HL-60 (cell line): ENCODE measurements at regions not wholly inside any gene's neighbourhood (a gene's known extent, or its start where the extent isn't known, plus 50 kb on each side); places are given as distances from the start of the nearest gene placed in this dataset.

ENCODE experiments used
- DNase-seq, 2 experiments: peaks; one replicate each; pipeline ENCODE4 v3.0.0-alpha.2; 2010 to 2020; ENCODE audit warnings: low read depth in 1 of 2, low spot score in 1 of 2
- H3K27ac ChIP-seq: fragments of 250-450 bp; sonication (Bioruptor Pico); replicated peaks from 2 replicates; pipeline ENCODE4 v1.5.1; 2020; ENCODE audit warnings: mild to moderate bottlenecking, moderate library complexity
- H3K27me3 ChIP-seq: fragments of 250-450 bp; sonication (Bioruptor Pico); 2 replicates; pipeline ENCODE4 v1.5.1; 2021; ENCODE audit warnings: mild to moderate bottlenecking, moderate library complexity; ENCODE audit not compliant: insufficient read depth, poor library complexity, severe bottlenecking
- H3K4me3 ChIP-seq: replicated peaks from 2 replicates; pipeline ENCODE4 v1.5.1; 2011; ENCODE audit warnings: mild to moderate bottlenecking, control low read depth, low read length; ENCODE audit not compliant: insufficient read depth
- GABPA ChIP-seq: IDR thresholded peaks from 2 replicates; pipeline ENCODE4 v1.6.1; 2012; ENCODE audit warnings: low read depth
- POLR2AphosphoS5 ChIP-seq: IDR thresholded peaks from 2 replicates; pipeline ENCODE4 v1.6.1; 2012; ENCODE audit warnings: low read depth
- SPI1 ChIP-seq: IDR thresholded peaks from 2 replicates; pipeline ENCODE4 v1.6.1; 2012; ENCODE audit warnings: low read depth, mild to moderate bottlenecking, borderline replicate concordance
- TF ChIP-seq, protein P1 (sequence below): IDR thresholded peaks from one replicate; pipeline ENCODE4 v1.5.1; 2011; ENCODE audit warnings: low read length, control low read depth, inconsistent platforms; ENCODE audit not compliant: insufficient read depth
- TF ChIP-seq, protein P2 (sequence below): IDR thresholded peaks from 2 replicates; pipeline ENCODE4 v1.6.1; 2012; ENCODE audit warnings: low read depth; ENCODE audit not compliant: insufficient replicate concordance

DNA sequence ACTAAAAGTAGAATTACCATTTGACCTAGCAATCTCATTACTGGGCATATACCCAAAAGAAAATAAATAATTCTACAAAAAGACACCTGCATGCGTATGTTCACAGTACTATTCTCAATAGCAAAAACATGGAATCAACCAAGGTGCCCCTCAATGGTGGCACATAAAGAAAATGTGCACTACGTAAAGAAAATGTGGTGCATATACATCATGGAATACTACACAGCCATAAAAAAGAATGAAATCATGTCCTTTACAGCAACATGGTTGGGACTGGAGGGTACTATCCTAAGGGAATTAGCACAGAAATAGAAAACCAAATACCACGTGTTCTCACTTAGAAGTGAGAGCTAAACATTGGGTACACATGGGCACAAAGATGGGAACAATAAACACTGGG, 250.7 kb upstream of the TNP1 start:
- Histone ChIP-seq H3K27ac (no peak overlapping the region), H3K27me3 (no peaks in the 10 kb centered on the region), H3K4me3 (no peak overlapping the region)
- no peak for DNase-seq
- TF ChIP-seq SPI1 (no peak), POLR2AphosphoS5 (no peak), GABPA (no peak)
- TF ChIP-seq, protein P1, sequence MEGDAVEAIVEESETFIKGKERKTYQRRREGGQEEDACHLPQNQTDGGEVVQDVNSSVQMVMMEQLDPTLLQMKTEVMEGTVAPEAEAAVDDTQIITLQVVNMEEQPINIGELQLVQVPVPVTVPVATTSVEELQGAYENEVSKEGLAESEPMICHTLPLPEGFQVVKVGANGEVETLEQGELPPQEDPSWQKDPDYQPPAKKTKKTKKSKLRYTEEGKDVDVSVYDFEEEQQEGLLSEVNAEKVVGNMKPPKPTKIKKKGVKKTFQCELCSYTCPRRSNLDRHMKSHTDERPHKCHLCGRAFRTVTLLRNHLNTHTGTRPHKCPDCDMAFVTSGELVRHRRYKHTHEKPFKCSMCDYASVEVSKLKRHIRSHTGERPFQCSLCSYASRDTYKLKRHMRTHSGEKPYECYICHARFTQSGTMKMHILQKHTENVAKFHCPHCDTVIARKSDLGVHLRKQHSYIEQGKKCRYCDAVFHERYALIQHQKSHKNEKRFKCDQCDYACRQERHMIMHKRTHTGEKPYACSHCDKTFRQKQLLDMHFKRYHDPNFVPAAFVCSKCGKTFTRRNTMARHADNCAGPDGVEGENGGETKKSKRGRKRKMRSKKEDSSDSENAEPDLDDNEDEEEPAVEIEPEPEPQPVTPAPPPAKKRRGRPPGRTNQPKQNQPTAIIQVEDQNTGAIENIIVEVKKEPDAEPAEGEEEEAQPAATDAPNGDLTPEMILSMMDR, result no peak
- TF ChIP-seq, protein P2, sequence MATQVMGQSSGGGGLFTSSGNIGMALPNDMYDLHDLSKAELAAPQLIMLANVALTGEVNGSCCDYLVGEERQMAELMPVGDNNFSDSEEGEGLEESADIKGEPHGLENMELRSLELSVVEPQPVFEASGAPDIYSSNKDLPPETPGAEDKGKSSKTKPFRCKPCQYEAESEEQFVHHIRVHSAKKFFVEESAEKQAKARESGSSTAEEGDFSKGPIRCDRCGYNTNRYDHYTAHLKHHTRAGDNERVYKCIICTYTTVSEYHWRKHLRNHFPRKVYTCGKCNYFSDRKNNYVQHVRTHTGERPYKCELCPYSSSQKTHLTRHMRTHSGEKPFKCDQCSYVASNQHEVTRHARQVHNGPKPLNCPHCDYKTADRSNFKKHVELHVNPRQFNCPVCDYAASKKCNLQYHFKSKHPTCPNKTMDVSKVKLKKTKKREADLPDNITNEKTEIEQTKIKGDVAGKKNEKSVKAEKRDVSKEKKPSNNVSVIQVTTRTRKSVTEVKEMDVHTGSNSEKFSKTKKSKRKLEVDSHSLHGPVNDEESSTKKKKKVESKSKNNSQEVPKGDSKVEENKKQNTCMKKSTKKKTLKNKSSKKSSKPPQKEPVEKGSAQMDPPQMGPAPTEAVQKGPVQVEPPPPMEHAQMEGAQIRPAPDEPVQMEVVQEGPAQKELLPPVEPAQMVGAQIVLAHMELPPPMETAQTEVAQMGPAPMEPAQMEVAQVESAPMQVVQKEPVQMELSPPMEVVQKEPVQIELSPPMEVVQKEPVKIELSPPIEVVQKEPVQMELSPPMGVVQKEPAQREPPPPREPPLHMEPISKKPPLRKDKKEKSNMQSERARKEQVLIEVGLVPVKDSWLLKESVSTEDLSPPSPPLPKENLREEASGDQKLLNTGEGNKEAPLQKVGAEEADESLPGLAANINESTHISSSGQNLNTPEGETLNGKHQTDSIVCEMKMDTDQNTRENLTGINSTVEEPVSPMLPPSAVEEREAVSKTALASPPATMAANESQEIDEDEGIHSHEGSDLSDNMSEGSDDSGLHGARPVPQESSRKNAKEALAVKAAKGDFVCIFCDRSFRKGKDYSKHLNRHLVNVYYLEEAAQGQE, result no peak

DNA sequence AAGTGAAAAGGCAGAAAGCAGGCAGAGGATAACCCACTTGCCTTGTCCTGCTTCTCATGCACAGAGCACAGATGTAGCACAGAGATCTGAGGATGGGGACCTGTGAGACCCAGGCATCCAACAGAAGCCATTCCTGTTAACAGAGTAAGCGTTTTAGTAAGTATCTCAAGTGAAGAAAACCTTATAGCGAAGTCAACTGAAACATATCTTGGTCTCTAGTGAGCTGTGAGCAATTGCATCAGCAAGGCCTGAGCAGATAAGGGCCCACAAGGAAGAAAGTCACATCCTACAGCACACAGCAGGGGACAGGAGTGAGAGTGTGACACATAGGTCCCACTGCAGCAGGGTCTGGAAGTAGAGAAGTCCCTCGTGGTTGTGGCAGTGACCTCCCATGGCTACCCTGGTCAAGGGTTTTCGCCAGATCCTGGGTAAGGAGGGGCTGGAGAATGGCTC, 248.7 kb upstream of the TNP1 start:
- Histone ChIP-seq H3K27me3 (no peaks in the 10 kb centered on the region), H3K27ac (no peak overlapping the region), H3K4me3 (no peak overlapping the region)
- TF ChIP-seq, protein P2, result no peak
- no peak for TF ChIP-seq GABPA
- TF ChIP-seq, protein P1, result no peak
- TF ChIP-seq POLR2AphosphoS5, result no peak
- no peak for TF ChIP-seq SPI1
- no peak for DNase-seq

DNA sequence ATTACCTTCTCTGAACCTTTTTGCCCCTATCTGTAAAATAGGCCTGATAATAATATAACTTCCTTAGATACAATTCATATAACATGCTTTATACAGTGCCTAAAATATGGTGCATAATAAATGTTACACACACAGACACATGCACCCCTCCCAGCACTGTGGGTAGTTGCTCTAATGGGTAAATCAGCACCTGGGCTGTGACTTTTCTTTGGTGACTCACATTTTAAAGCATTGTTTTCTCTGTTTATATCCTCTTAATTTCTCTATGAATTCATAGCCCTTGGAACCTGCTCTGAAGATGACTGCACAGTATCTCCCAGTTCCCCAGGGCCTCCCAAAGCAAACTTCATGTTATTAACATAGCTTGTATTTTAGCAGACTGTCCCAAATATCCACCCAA, 248.2 kb upstream of the TNP1 start:
- Histone ChIP-seq H3K27me3 (no peaks in the 10 kb centered on the region), H3K4me3 (no peak overlapping the region), H3K27ac (no peak overlapping the region)
- DNase-seq, result no peak
- TF ChIP-seq, protein P2, result no peak
- TF ChIP-seq POLR2AphosphoS5 (no peak), GABPA (no peak), SPI1 (no peak)
- TF ChIP-seq, protein P1, result no peak
